Adrenal gland (tissue), 5 donors: ENCODE measurements at regions not wholly inside any gene's neighbourhood (a gene's known extent, or its start where the extent isn't known, plus 50 kb on each side); places are given as distances from the start of the nearest gene placed in this dataset.

ENCODE experiments used
- POLR2A ChIP-seq, 2 donors: fragments of 450-650 bp; IDR thresholded peaks; one replicate each; pipeline ENCODE4 v1.6.1; 2017; ENCODE audit warnings: antibody characterized with exemption in 2 of 2, mild to moderate bottlenecking in 2 of 2, moderate library complexity in 1 of 2
- TF ChIP-seq, protein P1 (sequence below), 6 experiments: fragments of 450-650 bp in 4 of 6; fragments of 200-600 bp in 2 of 6; sonication (generic) in 1 of 6; IDR thresholded peaks; 1 replicate in 5 of 6; 2 replicates in 1 of 6; pipeline versions ENCODE4 v1.5.1 to v1.8.0; 2016 to 2021; ENCODE audit warnings: antibody characterized with exemption in 6 of 6, mild to moderate bottlenecking in 2 of 6, moderate library complexity in 1 of 6
- donor health status: DM: no; HTN: no; CAD: no.

DNA sequence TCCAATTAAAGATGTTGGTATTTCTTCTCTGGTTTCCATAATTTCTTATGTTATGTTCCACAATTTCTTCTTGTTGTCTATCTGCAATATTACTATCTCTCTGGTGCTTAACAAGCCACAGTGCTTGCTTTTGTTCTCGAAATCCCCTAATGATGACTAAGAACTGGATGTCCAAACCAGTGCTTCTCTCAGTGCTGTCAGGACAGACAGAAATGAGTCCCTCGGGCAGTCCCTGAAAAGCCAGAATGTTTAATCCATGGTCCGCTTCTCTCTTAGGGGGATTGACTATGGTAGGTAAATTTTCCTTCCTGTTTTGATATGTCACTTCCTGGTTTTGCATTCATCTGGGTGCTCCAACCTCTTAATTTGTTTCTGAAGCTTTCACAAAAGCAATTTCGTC lies 321.6 kb upstream of the PCDH10 start:
- TF ChIP-seq, protein P1, sequence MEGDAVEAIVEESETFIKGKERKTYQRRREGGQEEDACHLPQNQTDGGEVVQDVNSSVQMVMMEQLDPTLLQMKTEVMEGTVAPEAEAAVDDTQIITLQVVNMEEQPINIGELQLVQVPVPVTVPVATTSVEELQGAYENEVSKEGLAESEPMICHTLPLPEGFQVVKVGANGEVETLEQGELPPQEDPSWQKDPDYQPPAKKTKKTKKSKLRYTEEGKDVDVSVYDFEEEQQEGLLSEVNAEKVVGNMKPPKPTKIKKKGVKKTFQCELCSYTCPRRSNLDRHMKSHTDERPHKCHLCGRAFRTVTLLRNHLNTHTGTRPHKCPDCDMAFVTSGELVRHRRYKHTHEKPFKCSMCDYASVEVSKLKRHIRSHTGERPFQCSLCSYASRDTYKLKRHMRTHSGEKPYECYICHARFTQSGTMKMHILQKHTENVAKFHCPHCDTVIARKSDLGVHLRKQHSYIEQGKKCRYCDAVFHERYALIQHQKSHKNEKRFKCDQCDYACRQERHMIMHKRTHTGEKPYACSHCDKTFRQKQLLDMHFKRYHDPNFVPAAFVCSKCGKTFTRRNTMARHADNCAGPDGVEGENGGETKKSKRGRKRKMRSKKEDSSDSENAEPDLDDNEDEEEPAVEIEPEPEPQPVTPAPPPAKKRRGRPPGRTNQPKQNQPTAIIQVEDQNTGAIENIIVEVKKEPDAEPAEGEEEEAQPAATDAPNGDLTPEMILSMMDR (IDR thresholded peaks at IDR 0.05) = no peak
- no peak for TF ChIP-seq POLR2A (IDR thresholded peaks at IDR 0.05)
